Esophagus muscularis mucosa (tissue), 4 donors: ENCODE measurements at regions not wholly inside any gene's neighbourhood (a gene's known extent, or its start where the extent isn't known, plus 50 kb on each side); places are given as distances from the start of the nearest gene placed in this dataset.
"Not testable (repeated sequence)": the region's sequence is repeated elsewhere in the genome, so short reads cannot be mapped to it uniquely, and the experiment has no call there.

Experiments used
- CTCF ChIP-seq, 3 experiments: fragments of 200-600 bp in 2 of 3; fragments of 450-650 bp in 1 of 3; sonication (generic) in 2 of 3; IDR thresholded peaks; one replicate each; pipeline ENCODE4 v1.5.1; 2017 to 2019; ENCODE audit warnings: antibody characterized with exemption in 3 of 3, mild to moderate bottlenecking in 2 of 3, moderate library complexity in 1 of 3
- EP300 ChIP-seq: sonication (generic); formaldehyde crosslinking; IDR thresholded peaks from one replicate; pipeline ENCODE4 v1.6.1; 2017; ENCODE audit warnings: antibody characterized with exemption
- POLR2A ChIP-seq: fragments of 450-650 bp; IDR thresholded peaks from one replicate; pipeline ENCODE4 v1.6.1; 2017; ENCODE audit warnings: antibody characterized with exemption, moderate library complexity, mild to moderate bottlenecking, low read depth
- POLR2AphosphoS5 ChIP-seq, 2 donors: sonication (generic); formaldehyde crosslinking; IDR thresholded peaks; one replicate each; pipeline ENCODE4 v1.6.1; 2017; ENCODE audit warnings: antibody characterized with exemption in 2 of 2

GRCh38 chr5:20890936-20891335 is 902.9 kb upstream of the CDH18 start:
- TF ChIP-seq POLR2A; CTCF (IDR thresholded peaks at IDR 0.05); EP300; POLR2AphosphoS5 (IDR thresholded peaks at IDR 0.05): not testable (repeated sequence)
